ENCODE measurements at regions not wholly inside any gene's neighbourhood (a gene's known extent, or its start where the extent isn't known, plus 50 kb on each side); places are given as distances from the start of the nearest gene placed in this dataset.
"Not testable (repeated sequence)": the region's sequence is repeated elsewhere in the genome, so short reads cannot be mapped to it uniquely, and the experiment has no call there.

DNA sequence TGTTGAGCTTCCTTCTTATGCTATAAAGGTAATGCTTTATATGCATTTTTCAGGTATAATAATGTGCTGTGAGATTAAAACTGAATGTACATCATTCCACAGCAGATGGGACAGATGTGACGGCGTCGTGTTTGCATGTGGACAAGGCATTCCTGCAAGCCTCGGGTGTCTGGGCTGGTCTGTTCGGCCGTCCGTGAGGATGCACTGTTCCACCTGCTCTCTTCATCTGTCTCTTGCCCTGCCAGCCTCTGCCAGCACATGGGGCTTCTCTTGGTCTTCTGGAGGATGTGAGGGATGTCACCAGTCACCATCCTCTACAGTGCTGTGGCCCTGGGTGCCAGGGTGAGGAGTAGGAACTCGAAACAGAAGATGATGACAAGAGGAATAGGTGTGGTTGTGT, 223.2 kb downstream of the ERMARD start:
- DNase-seq (ENCODE audit: extremely low read depth, low read depth) = no peak

DNA sequence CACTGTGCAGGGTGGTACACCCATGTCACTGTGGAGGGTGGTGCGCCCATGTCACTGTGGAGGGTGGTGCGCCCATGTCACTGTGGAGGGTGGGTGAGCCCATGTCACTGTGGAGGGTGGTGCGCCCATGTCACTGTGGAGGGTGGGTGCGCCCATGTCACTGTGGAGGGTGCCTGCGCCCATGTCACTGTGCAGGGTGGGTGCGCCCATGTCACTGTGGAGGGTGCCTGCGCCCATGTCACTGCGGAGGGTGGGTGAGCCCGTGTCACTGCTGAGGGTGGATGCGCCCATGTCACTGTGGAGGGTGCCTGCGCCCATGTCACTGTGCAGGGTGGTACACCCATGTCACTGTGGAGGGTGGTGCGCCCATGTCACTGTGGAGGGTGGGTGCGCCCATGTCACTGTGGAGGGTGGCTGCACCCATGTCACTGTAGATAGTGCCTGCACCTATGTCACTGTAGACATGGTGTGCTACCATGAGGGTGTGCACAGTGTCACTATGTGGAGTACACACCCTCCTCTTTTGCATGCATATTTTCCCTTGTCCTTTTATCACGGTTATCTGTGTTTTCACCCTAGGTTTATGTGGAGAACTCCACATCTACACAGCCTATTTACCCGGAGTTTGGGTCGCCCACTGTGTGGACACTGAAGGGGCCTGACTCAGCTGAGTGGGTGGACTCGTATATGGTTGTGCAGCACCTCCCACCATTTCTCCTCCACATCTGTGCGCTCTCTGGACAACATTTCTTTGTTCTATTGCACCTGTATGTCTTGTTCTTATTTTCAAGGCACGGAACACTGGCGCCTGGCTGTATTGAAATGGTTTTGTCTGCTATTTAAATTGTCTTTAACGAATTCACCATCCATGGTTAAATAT, 222.4 kb downstream of the ERMARD start:
- not testable (repeated sequence) for DNase-seq (ENCODE audit: extremely low read depth, low read depth)

DNA sequence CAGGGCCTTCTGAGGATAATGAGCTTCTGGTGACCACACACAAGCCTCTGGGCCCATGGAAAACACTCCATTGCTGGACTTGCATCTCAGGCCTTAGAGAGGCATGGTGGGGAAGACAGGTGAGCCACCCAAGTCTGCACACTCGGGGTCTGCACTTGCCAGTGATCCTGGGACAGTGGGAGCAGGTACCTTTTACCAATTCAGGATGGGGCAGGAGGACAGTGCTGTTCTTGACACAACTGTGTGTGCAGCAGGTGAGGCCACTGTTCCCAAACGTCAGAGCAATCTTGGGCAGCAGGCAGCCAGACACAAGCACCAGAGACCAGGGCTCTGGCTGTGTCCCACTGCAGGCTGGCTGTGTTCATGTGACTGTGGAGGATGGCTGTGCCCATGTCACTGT, 221.3 kb downstream of the ERMARD start:
- no peak for DNase-seq (ENCODE audit: extremely low read depth, low read depth)

DNA sequence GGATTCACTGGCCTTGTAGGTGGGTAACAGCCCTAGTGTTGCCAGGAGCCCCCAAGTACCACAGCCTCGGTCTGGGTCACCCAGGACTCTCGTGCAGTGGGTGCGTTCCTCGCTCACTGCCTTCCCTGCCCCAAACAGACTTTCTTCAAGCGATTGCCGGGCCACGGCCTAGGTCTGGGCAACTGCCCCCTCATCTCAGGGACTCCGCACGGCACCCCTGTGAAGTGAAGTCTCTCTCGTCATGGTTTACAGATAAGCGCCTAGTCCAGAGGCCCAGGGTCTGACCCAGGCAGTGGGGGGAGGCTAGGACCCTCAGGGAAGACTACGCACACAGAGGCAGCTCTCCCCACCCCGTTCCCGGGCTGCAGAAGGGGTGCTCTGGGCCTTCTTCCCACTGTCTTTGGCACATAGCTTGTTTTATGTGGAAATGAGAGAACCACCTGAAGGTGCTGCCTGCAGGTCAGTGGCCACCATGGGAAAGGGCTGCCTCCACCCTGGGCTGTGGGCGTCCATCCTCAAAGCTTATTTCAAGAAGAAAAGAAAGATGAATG, 220.8 kb downstream of the ERMARD start:
- no peak for DNase-seq (ENCODE audit: extremely low read depth, low read depth)

DNA sequence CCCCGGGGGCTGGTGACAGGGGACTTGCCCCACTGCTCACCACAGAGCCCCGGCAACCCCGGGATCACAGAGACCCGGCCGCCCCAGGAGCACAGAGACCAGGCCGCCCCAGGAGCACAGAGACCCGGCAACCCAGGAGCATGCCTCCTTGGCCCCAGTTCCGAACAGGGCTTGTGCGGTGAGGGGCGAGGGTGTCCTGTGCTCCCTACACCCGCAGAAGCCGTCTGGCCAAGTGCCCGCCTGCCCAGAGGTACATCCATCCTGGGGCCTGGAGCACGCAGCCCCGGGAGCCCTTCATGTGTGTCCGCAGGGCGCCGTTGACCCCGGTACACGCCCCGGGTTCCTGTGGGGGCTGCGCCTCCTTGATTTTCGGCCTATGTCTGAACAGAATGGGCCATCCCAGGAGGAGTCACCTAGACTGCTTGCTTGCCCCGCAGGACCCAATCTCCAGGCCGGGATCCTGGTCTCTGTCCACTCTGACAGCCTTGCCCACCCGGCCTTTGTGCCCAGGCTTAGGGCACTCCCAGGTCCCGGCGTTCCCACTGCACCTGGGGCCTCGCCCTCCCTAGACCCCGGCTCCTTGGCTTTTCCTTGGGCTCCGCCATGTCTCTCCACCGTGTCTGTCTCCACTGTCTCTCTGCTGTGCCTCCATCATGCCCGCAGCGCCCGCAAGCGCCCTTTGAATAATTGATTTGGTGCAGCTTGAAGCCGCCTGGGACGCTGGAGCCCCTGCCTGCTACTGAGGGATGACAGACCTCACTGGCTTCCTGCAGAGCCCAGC, 219.8 kb downstream of the ERMARD start:
- no peak for DNase-seq (ENCODE audit: extremely low read depth, low read depth)

DNA sequence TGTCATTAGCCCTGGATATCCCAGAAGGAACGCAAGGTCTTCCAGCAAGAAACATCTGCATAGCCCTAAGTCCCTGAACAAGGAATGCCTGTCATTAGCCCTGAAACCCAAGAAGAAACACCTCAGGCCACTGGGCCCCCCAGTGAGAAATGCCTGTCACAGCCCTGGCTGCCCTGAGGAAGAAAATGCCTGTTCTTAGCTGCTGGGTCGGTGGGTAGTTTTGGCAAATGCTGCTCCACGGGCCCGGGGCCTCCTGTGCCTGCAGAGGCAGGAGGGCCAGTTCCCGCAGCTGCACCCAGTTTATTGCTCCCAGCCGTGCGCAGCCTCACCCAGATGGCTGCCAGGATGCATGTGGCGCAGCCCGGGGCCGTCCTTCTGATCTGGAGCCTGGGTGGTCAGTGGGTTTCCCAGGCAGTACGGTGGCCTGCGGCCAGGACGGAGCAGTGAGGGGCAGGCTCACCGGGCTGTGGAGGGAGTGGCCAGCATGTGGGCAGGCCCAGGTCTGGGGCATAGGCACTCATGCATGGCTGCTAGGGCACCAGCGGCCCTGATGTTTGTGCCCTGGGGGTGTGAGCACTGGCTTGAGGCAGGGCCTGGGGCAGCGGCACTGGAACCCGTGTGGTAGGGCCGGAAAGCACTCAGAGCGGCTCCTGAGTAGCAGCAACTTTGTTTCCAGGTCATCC, 219.0 kb downstream of the ERMARD start:
- DNase-seq (ENCODE audit: extremely low read depth, low read depth) = no peak

DNA sequence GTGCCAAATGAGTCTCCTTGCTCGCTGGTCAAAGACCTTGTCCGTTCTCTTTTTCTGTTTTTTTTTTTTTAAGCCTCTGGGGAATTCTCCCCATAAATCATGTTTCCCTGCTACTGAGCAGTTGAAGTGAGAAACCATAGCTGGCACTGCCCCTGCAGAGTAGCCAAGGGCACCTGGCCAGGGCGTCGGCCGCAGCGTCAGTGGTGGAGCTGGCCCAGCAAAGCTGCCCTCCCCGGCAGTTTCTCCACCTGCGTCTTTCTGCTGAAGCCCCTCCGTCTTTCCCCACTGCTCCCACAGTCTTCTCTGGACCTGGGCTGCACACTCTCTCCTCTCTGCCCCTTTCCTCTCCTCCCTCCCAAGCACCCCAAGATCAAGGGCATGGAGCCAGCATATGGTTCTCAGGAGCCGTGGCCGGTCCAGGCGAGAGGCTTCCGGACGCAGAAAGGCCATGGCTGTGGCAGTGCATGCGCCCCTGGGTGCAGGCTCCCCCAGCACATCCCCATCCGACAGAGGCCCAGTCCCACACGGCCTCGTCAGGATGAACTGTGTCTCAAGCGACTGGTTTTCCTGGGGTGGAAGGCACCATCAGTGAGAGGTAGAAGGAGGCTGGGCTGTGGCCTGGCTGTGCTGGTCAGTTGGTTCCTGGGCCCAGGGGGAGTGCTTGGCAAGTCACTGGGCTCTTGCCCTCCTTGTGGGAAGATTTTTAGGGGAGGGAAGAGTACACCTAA, 218.1 kb downstream of the ERMARD start:
- no peak for DNase-seq (ENCODE audit: extremely low read depth, low read depth)

DNA sequence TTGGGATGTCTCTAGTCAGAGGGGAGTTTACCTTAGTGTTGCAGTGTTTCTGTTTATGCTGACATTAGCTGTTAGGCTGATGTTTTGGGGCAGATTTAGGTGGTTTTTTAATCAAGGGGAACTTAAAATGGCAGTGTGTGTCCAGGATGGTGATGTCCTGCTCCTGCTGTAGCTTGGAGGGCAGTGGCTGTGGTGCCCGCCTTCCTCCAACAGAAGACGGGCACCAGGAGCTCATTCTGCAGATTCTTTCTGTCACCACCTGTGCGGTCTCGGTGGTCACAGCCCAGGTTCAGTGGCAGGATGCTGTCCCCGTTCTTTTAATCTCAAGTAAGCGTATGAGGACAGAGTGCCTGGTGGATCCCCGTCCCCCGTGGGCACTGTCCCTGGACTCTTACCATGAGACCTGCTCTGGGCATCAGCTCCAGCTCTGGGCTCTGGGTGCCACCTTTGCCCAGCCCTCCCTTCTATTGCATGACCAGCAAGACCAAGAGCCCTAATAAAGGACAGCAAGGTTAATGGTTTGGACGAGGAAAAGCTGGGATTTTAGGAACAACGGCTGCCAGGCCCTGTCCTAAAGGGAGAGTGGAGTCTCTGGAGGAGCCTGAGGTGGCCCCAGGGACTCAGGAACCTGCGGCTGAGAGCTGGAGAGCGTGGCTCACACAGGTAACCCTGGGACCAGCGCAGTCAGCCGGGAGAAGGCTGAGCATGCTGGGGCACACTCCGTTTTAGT, 217.3 kb downstream of the ERMARD start:
- no peak for DNase-seq (ENCODE audit: extremely low read depth, low read depth)

DNA sequence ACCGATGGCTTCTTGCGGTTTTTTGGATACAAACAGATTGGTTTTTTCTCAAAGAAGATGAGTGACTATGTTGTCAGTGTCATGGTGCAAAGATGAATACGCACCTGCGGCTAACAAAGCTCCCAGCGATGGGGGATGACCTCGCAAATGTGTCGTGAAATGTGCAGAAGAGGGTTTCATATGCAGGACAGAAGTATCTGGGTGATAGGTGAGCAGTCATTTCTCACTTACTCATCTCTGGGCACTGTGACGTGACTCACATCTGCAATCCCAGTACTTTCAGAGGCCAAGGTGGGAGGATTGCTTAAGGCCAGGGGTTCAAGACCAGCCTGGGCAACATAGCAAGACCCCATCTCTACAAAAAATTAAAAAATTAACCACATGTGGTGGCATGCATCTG, 216.3 kb downstream of the ERMARD start:
- DNase-seq (ENCODE audit: extremely low read depth, low read depth) = no peak

DNA sequence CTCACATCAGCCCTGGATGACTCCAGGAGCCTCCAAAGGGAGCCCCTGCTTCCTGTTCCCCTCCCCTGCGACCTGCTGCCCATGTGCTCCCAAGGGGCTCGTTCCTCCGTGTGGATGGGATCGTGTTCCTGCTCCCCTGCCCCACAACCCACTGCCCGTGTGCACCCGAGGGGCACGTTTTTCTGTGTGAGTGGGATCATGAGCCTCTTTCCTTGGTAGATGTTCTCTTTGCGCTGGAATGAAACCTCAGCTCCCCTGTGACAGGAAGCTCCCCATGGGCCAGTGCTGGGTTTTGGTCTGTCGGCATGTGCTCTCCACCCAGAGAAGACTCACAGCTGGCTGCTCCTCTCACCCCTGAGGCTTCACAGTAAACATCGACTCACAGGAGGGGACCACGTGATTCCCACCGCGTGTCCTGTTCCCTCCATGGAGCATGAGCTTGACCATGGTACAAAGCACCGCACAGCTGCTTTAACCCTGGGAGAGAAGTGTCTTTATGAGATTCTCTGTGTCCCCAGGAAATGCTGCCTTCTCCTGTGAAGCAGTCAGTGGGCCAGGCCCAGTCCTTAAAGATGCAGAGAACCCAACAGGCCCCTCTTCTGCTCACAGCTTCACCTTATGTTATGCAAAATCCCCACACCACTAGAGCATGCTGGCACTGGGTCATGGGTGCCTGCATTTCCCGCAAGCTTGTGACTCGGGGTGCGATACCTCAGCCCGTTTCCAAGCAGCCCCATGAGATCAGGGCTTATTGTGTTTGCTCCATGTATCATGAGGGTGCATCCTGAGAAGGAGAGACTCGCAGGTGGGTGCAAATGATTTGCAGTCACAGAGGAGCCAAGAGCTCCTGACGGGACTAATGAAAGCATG, 215.1 kb downstream of the ERMARD start:
- DNase-seq (ENCODE audit: extremely low read depth, low read depth) = no peak

DNA sequence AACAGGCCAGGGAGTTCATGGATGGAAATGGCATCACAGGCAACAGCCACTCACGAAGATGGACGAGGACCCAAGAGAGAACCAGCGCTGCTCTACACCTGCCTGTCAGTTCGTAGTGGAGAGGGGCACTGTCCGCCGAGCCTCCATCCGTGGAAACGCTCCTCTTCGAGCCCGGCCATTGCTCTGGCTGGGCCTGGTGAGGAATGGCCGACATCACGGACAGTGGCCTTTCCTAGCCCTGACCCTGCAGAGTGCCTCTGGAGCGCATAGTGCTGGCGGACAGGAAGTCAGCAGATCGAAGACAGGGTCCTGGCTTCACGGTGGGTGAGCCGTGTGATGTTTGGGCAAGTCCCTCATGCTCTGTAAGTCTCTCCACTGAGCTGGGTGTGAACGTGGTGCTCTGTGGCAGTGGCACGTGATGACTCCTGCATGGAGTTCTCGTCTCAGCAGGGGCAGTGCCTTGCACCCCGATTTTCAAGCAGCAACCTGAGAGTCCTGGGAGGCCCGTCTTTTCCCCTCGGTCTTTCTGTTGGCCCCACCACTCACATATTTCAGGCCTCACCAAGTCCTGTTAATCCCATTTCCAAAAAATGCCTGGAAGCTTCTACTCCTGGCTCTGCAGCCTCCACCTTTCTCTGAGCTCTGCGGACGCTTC, 214.4 kb downstream of the ERMARD start:
- DNase-seq (ENCODE audit: extremely low read depth, low read depth) = no peak

DNA sequence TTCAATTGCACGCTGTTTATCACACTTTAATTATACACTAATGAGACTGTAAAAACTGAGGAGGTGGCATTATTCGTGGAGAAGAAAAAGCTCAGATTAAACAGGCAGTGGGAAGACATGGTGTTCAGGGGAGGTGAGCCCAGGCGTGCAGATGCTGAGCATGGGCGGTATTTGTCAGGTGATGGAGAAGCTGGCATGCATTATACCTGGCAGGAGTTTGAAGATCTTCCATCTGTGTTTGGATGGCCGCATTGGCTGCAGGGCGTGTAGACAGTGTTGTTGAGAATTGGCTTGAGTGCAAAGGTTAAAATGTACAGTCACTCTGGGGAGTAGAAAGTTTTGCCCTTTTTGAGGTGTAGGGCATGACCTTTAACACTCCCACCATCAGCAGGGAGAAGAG, 213.8 kb downstream of the ERMARD start:
- DNase-seq (ENCODE audit: extremely low read depth, low read depth) = no peak

DNA sequence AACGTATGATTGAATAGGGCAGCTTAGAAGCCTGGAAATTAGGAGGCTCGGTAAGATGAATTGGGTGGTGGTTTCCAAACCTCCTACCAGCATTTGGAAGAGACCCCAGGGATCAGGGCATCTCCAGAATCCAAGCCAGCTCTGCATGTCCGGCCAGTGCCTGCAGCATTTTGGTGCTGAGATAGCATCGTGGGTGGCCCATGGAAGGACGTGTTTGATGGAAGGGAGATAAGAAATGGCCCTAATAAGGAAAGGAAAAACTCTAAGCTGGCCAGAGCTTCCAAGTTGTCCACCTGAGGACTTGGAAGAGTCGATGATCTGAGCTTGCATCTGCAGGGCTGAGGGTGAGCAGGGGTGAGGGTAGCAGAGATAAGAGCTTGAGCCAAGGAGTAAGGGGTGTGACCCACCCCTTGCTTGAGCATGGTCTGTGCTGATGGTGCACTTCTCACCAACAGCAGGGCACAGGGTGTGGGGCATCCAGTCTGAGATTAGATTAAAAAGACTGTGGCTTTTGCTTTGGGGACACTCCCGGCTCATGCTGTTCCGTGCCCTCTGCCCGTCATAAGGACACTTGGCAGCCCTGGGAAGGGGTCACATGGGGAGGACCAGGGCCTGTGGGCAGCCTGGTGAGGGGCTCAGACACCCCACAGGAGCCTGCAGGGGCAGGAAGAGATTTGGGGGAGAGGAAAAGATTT, 213.2 kb downstream of the ERMARD start:
- DNase-seq (ENCODE audit: extremely low read depth, low read depth) = no peak

DNA sequence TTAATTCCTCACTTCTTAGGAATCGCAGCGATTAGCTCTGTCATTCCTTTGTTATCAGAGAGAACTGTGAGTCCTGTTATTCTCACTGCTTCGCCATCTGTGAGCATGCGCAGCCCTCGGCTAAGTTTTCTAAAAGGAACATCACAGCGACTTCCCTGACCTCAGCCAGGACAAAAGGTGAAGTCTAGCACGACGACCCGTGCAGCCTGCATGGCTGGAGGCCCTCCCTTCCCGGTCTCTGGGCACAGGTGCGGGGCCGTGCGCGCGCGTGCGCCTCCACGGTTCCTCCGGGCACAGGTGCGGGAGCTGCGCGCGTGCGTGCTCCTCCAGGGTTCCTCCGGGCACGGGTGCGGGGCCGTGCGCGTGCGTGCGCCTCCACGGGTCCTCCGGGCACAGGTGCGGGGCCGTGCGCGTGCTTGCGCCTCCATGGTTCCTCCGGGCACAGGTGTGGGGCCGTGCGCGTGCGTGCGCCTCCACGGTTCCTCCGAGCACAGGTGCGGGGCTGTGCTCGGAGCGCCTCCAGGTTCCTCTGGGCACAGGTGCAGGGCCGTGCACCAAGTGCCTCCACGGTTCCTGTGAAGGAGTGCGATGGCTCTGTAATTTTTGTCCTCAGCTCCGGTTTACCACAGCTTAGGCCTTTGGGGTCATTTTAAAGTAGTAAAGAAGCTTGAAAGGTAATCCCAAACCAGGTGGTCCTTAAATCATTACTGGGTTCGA, 212.3 kb downstream of the ERMARD start:
- no peak for DNase-seq (ENCODE audit: extremely low read depth, low read depth)

DNA sequence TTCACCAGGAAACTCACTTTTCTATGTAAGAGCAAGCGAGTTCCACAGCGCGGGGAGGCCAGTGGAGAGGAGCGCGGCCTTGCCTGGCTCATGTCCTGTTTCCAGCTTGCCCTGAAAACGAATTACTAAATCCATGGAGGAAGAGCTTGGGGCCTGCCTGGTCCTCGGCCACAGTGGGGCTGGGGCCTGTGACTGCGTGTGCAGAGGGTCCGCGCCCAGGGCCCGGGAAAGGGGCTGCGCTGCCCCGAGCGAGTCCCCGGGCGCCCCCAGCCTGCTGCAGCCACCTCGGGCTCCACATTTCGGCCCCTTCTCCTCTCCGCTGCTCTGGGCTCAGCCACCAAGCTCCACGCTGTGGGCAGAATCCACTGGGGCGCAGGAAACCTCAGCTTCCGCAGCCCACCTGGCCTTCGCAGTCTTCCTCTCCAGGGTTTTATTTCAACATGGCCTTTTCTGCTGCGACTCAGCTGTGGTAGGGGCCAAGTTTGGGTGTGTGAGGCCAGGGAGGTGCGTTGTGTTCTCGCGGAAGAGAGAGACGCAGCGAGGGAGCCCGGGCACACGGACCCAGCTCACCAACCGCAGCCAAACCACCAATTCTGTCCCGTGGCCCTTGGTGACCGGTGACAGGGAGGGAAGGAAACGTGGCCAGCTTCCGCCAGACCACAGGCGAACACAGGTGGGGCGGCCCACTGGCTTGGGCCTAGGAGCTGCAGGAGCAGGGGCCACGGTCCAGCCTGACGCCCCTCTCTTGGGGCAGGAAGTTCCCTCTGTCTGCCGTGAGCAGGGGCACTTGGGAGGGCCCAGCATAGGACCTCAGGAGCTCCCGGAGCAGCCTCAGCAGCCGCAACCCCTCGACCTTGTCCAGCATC, 211.4 kb downstream of the ERMARD start:
- DNase-seq (ENCODE audit: extremely low read depth, low read depth) = no peak

Measured in NCI-H460 (cell line).